Ishikawa (cell line): ENCODE measurements at regions not wholly inside any gene's neighbourhood (a gene's known extent, or its start where the extent isn't known, plus 50 kb on each side); places are given as distances from the start of the nearest gene placed in this dataset.

ENCODE experiments used
- CEBPB ChIP-seq: IDR thresholded peaks from 2 replicates; pipeline ENCODE4 v1.6.1; 2012
- CREB1 ChIP-seq: IDR thresholded peaks from 2 replicates; pipeline ENCODE4 v1.6.1; 2012; ENCODE audit warnings: low read depth
- EGR1 ChIP-seq: IDR thresholded peaks from 2 replicates; pipeline ENCODE4 v1.6.1; 2012
- EP300 ChIP-seq: IDR thresholded peaks from 2 replicates; pipeline ENCODE4 v1.6.1; 2012; ENCODE audit warnings: borderline replicate concordance
- FOXM1 ChIP-seq: IDR thresholded peaks from 2 replicates; pipeline ENCODE4 v1.6.1; 2012; ENCODE audit warnings: low read depth, borderline replicate concordance
- MAX ChIP-seq: IDR thresholded peaks from 2 replicates; pipeline ENCODE4 v1.6.1; 2012
- NFIC ChIP-seq: IDR thresholded peaks from 2 replicates; pipeline ENCODE4 v1.6.1; 2012
- RAD21 ChIP-seq: IDR thresholded peaks from 2 replicates; pipeline ENCODE4 v1.6.1; 2012; ENCODE audit warnings: low read depth
- REST ChIP-seq: IDR thresholded peaks from 2 replicates; pipeline ENCODE4 v1.6.1; 2012; ENCODE audit warnings: low read depth, mild to moderate bottlenecking
- TAF1 ChIP-seq: IDR thresholded peaks from 2 replicates; pipeline ENCODE4 v1.6.1; 2012; ENCODE audit warnings: low read depth, mild to moderate bottlenecking
- TCF12 ChIP-seq: IDR thresholded peaks from 2 replicates; pipeline ENCODE4 v1.6.1; 2012; ENCODE audit warnings: low read depth
- TEAD4 ChIP-seq: IDR thresholded peaks from 2 replicates; pipeline ENCODE4 v1.6.1; 2012
- USF1 ChIP-seq: IDR thresholded peaks from 2 replicates; pipeline ENCODE4 v1.6.1; 2012
- YY1 ChIP-seq: IDR thresholded peaks from 2 replicates; pipeline ENCODE4 v1.6.1; 2012; ENCODE audit warnings: low read depth
- ZBTB7A ChIP-seq: IDR thresholded peaks from 2 replicates; pipeline ENCODE4 v1.6.1; 2012; ENCODE audit warnings: low read depth

GRCh38 chr2:107392241-107392704 is 434.4 kb upstream of the RGPD4 start:
- TF ChIP-seq USF1 (no peak), REST (no peak), ZBTB7A (no peak), EP300 (no peak), NFIC (no peak), TEAD4 (no peak), RAD21 (no peak), FOXM1 (no peak), CREB1 (no peak), TCF12 (no peak), YY1 (no peak), TAF1 (no peak), CEBPB (no peak), EGR1 (no peak), MAX (no peak)

GRCh38 chr2:107393516-107393915 is 433.2 kb upstream of the RGPD4 start:
- no peak for TF ChIP-seq TEAD4
- TF ChIP-seq CEBPB, result no peak
- no peak for TF ChIP-seq EP300
- TF ChIP-seq REST, result no peak
- TF ChIP-seq ZBTB7A, result no peak
- no peak for TF ChIP-seq TCF12
- no peak for TF ChIP-seq MAX
- no peak for TF ChIP-seq TAF1
- no peak for TF ChIP-seq FOXM1
- no peak for TF ChIP-seq CREB1

- TF ChIP-seq TCF12 (no peak), TAF1 (no peak), EGR1 (no peak), EP300 (no peak), FOXM1 (no peak), NFIC (no peak), TEAD4 (no peak)
Observed at GRCh38 chr2:107398683-107399082, 428.0 kb upstream of the RGPD4 start.

- TF ChIP-seq YY1, result no peak
- TF ChIP-seq CEBPB, result no peak
- no peak for TF ChIP-seq NFIC
- TF ChIP-seq REST, result no peak
- TF ChIP-seq ZBTB7A, result no peak
- no peak for TF ChIP-seq RAD21
- TF ChIP-seq MAX, result no peak
- no peak for TF ChIP-seq USF1
- no peak for TF ChIP-seq TEAD4
Observed at GRCh38 chr2:107402330-107402729, 424.4 kb upstream of the RGPD4 start.

GRCh38 chr2:107405261-107405660 is 421.4 kb upstream of the RGPD4 start:
- TF ChIP-seq FOXM1, result no peak
- TF ChIP-seq RAD21, result no peak
- no peak for TF ChIP-seq EGR1
- TF ChIP-seq NFIC, result no peak
- TF ChIP-seq EP300, result no peak
- TF ChIP-seq TCF12, result no peak
- TF ChIP-seq TAF1, result no peak
